DND-41 (cell line): ENCODE measurements at regions not wholly inside any gene's neighbourhood (a gene's known extent, or its start where the extent isn't known, plus 50 kb on each side); places are given as distances from the start of the nearest gene placed in this dataset.

Experiments used
- ATAC-seq: fragments of 200-7000 bp; cut with Tn5 transposase; 3 replicates; pipeline ENCODE4 v1.9.1; 2021; ENCODE audit warnings: low read depth; ENCODE audit not compliant: insufficient read depth
- DNase-seq: peaks from one replicate; pipeline ENCODE4 v3.0.0-alpha.2; 2020
- H2AFZ ChIP-seq: 2 replicates; pipeline ENCODE4 v1.6.0; 2012; ENCODE audit warnings: low read depth, low read length
- H3K27ac ChIP-seq: 2 replicates; pipeline ENCODE4 v1.5.1; 2012; ENCODE audit warnings: low read length, inconsistent platforms
- H3K27me3 ChIP-seq: fragments of 200-600 bp; sonication (generic); 2 replicates; pipeline ENCODE4 v1.6.0; 2012; ENCODE audit warnings: low read length, mild to moderate bottlenecking, inconsistent platforms; ENCODE audit not compliant: insufficient read depth, poor library complexity
- H3K36me3 ChIP-seq: 2 replicates; pipeline ENCODE4 v1.5.1; 2012; ENCODE audit warnings: low read length, inconsistent platforms; ENCODE audit not compliant: insufficient read depth
- H3K4me1 ChIP-seq: 2 replicates; pipeline ENCODE4 v1.5.1; 2012; ENCODE audit warnings: mild to moderate bottlenecking, low read length; ENCODE audit not compliant: insufficient read depth
- H3K4me2 ChIP-seq: 2 replicates; pipeline ENCODE4 v1.6.0; 2012; ENCODE audit warnings: mild to moderate bottlenecking, moderate library complexity, low read length, inconsistent platforms; ENCODE audit not compliant: insufficient read depth
- H3K4me3 ChIP-seq, 2 experiments: fragments of 200-600 bp in 1 of 2; shearing (Covaris generic) in 1 of 2; 2 replicates each; pipeline ENCODE4 v1.5.1; 2012 to 2016; ENCODE audit warnings: inconsistent platforms in 2 of 2, low read length in 2 of 2, mild to moderate bottlenecking in 2 of 2, low read depth in 1 of 2, moderate library complexity in 1 of 2
- H3K79me2 ChIP-seq: 2 replicates; pipeline ENCODE4 v1.6.0; 2012; ENCODE audit warnings: low read length, inconsistent platforms; ENCODE audit not compliant: insufficient read depth
- H3K9ac ChIP-seq: 2 replicates; pipeline ENCODE4 v1.6.0; 2012; ENCODE audit warnings: low read depth, mild to moderate bottlenecking, inconsistent platforms, low read length, moderate library complexity
- H3K9me3 ChIP-seq: 2 replicates; pipeline ENCODE4 v1.5.1; 2012; ENCODE audit warnings: low read length, moderate library complexity, mild to moderate bottlenecking, inconsistent platforms; ENCODE audit not compliant: insufficient read depth, severe bottlenecking
- H4K20me1 ChIP-seq: 2 replicates; pipeline ENCODE4 v1.6.0; 2012; ENCODE audit warnings: low read length; ENCODE audit not compliant: insufficient read depth
- CTCF ChIP-seq: IDR thresholded peaks from 2 replicates; pipeline ENCODE4 v1.5.1; 2012; ENCODE audit warnings: borderline replicate concordance, low read length, moderate library complexity, mild to moderate bottlenecking; ENCODE audit not compliant: poor library complexity, severe bottlenecking; ENCODE audit errors: extremely low read depth
- EZH2 ChIP-seq: IDR thresholded peaks from 3 replicates; pipeline ENCODE4 v1.6.1; 2012; ENCODE audit warnings: borderline replicate concordance, low read depth, mild to moderate bottlenecking, moderate library complexity, low read length, inconsistent platforms; ENCODE audit not compliant: severe bottlenecking

GRCh38 chr1:2903226-2903625 lies 101.7 kb upstream of the TTC34 start:
- no peaks in the 10 kb centered on the region for H3K27me3 ChIP-seq
- H3K79me2 ChIP-seq: no peaks in the 10 kb centered on the region
- no peaks in the 10 kb centered on the region; the same call in 1 of the 2 replicates for H4K20me1 ChIP-seq
- H3K9ac ChIP-seq: no peak overlapping the region
- H3K4me1 ChIP-seq: no peaks in the 10 kb centered on the region
- no peak overlapping the region for H2AFZ ChIP-seq
- TF ChIP-seq EZH2 (no peak), CTCF (no peak)
- H3K9me3 ChIP-seq: no peaks in the 10 kb centered on the region
- no peaks in the 10 kb centered on the region for H3K36me3 ChIP-seq
- no peak overlapping the region for H3K4me2 ChIP-seq
- DNase-seq (no peak), ATAC-seq (no peak)
- no peak overlapping the region for H3K27ac ChIP-seq
- H3K4me3 ChIP-seq: no peak overlapping the region

- Histone ChIP-seq H3K4me1 (no peaks in the 10 kb centered on the region), H3K27ac (no peak overlapping the region), H3K4me2 (no peak overlapping the region), H3K79me2 (no peaks in the 10 kb centered on the region), H3K36me3 (no peaks in the 10 kb centered on the region), H3K4me3 (no peak overlapping the region), H4K20me1 (no peaks in the 10 kb centered on the region; the same call in 1 of the 2 replicates), H3K27me3 (no peaks in the 10 kb centered on the region), H2AFZ (no peak overlapping the region), H3K9me3 (no peaks in the 10 kb centered on the region), H3K9ac (no peak overlapping the region)
- TF ChIP-seq CTCF: no peak
- TF ChIP-seq EZH2: no peak
- DNase-seq (no peak), ATAC-seq (no peak)
These were observed 102.7 kb upstream of the TTC34 start for GRCh38 chr1:2904191-2904590.

- H2AFZ ChIP-seq: no peak overlapping the region
- no peaks in the 10 kb centered on the region for H3K4me1 ChIP-seq
- H3K79me2 ChIP-seq: no peaks in the 10 kb centered on the region
- H4K20me1 ChIP-seq: no peaks in the 10 kb centered on the region; the same call in 1 of the 2 replicates
- H3K4me2 ChIP-seq: no peak overlapping the region
- no peak for DNase-seq
- no peaks in the 10 kb centered on the region for H3K36me3 ChIP-seq
- H3K9me3 ChIP-seq: no peaks in the 10 kb centered on the region
- H3K4me3 ChIP-seq: no peak overlapping the region
- H3K27me3 ChIP-seq: no peaks in the 10 kb centered on the region
- H3K27ac ChIP-seq: no peak overlapping the region
- no peak for ATAC-seq
- TF ChIP-seq CTCF (no peak), EZH2 (no peak)
- no peak overlapping the region for H3K9ac ChIP-seq
These were observed 103.9 kb upstream of the TTC34 start for GRCh38 chr1:2905356-2905755.

- Histone ChIP-seq H3K9ac (no peak overlapping the region), H3K27me3 (no peaks in the 10 kb centered on the region), H3K27ac (no peak overlapping the region), H3K36me3 (no peaks in the 10 kb centered on the region), H3K4me1 (no peaks in the 10 kb centered on the region), H3K4me2 (no peak overlapping the region), H3K4me3 (no peak overlapping the region), H3K79me2 (no peaks in the 10 kb centered on the region), H3K9me3 (no peaks in the 10 kb centered on the region), H2AFZ (no peak overlapping the region), H4K20me1 (no peaks in the 10 kb centered on the region; the same call in 1 of the 2 replicates)
- no peak for TF ChIP-seq EZH2
- TF ChIP-seq CTCF: no peak
- no peak for DNase-seq
- ATAC-seq: no peak
These were observed 104.6 kb upstream of the TTC34 start for GRCh38 chr1:2906085-2906484.
